H9 (cell line): ENCODE measurements at regions not wholly inside any gene's neighbourhood (a gene's known extent, or its start where the extent isn't known, plus 50 kb on each side); places are given as distances from the start of the nearest gene placed in this dataset.

Source experiments
- DNase-seq: peaks from one replicate; pipeline ENCODE4 v3.0.0-alpha.2; 2017
- H2AFZ ChIP-seq: one replicate; pipeline ENCODE4 v1.6.1; 2013; ENCODE audit warnings: mild to moderate bottlenecking, low read length, control low read depth, moderate library complexity
- H2AK5ac ChIP-seq: 2 replicates; pipeline ENCODE4 v1.6.1; 2013; ENCODE audit warnings: low read length, control low read depth, mixed read lengths; ENCODE audit not compliant: insufficient read length
- H2BK120ac ChIP-seq: one replicate; pipeline ENCODE4 v1.6.1; 2013; ENCODE audit warnings: low read depth, mild to moderate bottlenecking, low read length, control low read depth, inconsistent platforms; ENCODE audit not compliant: poor library complexity, severe bottlenecking
- H2BK12ac ChIP-seq: 2 replicates; pipeline ENCODE4 v1.6.1; 2013; ENCODE audit warnings: low read length, control low read depth, mixed read lengths, low read depth; ENCODE audit not compliant: insufficient read length
- H2BK15ac ChIP-seq: 2 replicates; pipeline ENCODE4 v1.6.1; 2013; ENCODE audit warnings: low read depth, low read length, control low read depth
- H2BK20ac ChIP-seq: one replicate; pipeline ENCODE4 v1.6.1; 2013; ENCODE audit warnings: low read depth, mild to moderate bottlenecking, low read length, control low read depth, inconsistent platforms; ENCODE audit not compliant: poor library complexity, severe bottlenecking
- H2BK5ac ChIP-seq: 2 replicates; pipeline ENCODE4 v1.6.1; 2013; ENCODE audit warnings: low read length, control low read depth, mixed read lengths; ENCODE audit not compliant: insufficient read length
- H3K14ac ChIP-seq: 2 replicates; pipeline ENCODE4 v1.6.1; 2013; ENCODE audit warnings: low read length, control low read depth; ENCODE audit not compliant: insufficient read depth
- H3K18ac ChIP-seq: 2 replicates; pipeline ENCODE4 v1.6.1; 2013; ENCODE audit warnings: low read depth, mild to moderate bottlenecking, mixed read lengths, low read length, control low read depth; ENCODE audit not compliant: insufficient read length
- H3K23ac ChIP-seq: 2 replicates; pipeline ENCODE4 v1.6.1; 2013; ENCODE audit warnings: low read length, control low read depth, mixed read lengths, low read depth; ENCODE audit not compliant: insufficient read length
- H3K23me2 ChIP-seq: 2 replicates; pipeline ENCODE4 v1.6.1; 2013; ENCODE audit warnings: low read depth, mild to moderate bottlenecking, mixed read lengths, low read length, control low read depth; ENCODE audit not compliant: insufficient read length, poor library complexity, severe bottlenecking
- H3K27ac ChIP-seq: 2 replicates; pipeline ENCODE4 v1.5.1; 2013; ENCODE audit warnings: low read length, control low read depth, mixed read lengths, low read depth; ENCODE audit not compliant: insufficient read length
- H3K27me3 ChIP-seq: 2 replicates; pipeline ENCODE4 v1.6.1; 2013; ENCODE audit warnings: low read length, control low read depth, inconsistent platforms; ENCODE audit not compliant: insufficient read depth
- H3K4ac ChIP-seq: 2 replicates; pipeline ENCODE4 v1.6.1; 2013; ENCODE audit warnings: low read depth, mild to moderate bottlenecking, control low read depth, inconsistent platforms, low read length, moderate library complexity
- H3K4me1 ChIP-seq: 2 replicates; pipeline ENCODE4 v1.6.1; 2013; ENCODE audit warnings: low read length, control low read depth, inconsistent platforms; ENCODE audit not compliant: insufficient read depth
- H3K4me2 ChIP-seq: 2 replicates; pipeline ENCODE4 v1.6.1; 2013; ENCODE audit warnings: low read length, control low read depth, mixed read lengths; ENCODE audit not compliant: insufficient read length, insufficient read depth
- H3K56ac ChIP-seq: 2 replicates; pipeline ENCODE4 v1.6.1; 2013; ENCODE audit warnings: low read depth, mild to moderate bottlenecking, mixed read lengths, low read length, control low read depth; ENCODE audit not compliant: insufficient read length
- H3K79me1 ChIP-seq: 2 replicates; pipeline ENCODE4 v1.6.1; 2013; ENCODE audit warnings: low read depth, mild to moderate bottlenecking, moderate library complexity, low read length, control low read depth, inconsistent platforms; ENCODE audit not compliant: insufficient read depth, poor library complexity, severe bottlenecking
- H3K79me2 ChIP-seq: 2 replicates; pipeline ENCODE4 v1.6.1; 2013; ENCODE audit warnings: low read length, control low read depth, inconsistent platforms; ENCODE audit not compliant: insufficient read depth
- H3K9ac ChIP-seq: 2 replicates; pipeline ENCODE4 v1.6.1; 2013; ENCODE audit warnings: low read length, control low read depth, mixed read lengths; ENCODE audit not compliant: insufficient read length; ENCODE audit errors: extremely low read depth
- H3K9me3 ChIP-seq: one replicate; pipeline ENCODE4 v1.6.1; 2013; ENCODE audit warnings: low read depth, low read length, inconsistent platforms; ENCODE audit not compliant: control insufficient read depth
- H3T11ph ChIP-seq: one replicate; pipeline ENCODE4 v1.6.1; 2013; ENCODE audit warnings: mild to moderate bottlenecking, low read length, control low read depth, inconsistent platforms
- H4K20me1 ChIP-seq: one replicate; pipeline ENCODE4 v1.6.1; 2013; ENCODE audit not compliant: control insufficient read depth, insufficient read length, insufficient read depth
- H4K5ac ChIP-seq: 2 replicates; pipeline ENCODE4 v1.6.1; 2013; ENCODE audit warnings: low read depth, mild to moderate bottlenecking, mixed read lengths, low read length, control low read depth; ENCODE audit not compliant: insufficient read length
- H4K8ac ChIP-seq: replicated peaks from 2 replicates; pipeline ENCODE4 v1.6.1; 2013; ENCODE audit warnings: low read length, control low read depth, mixed read lengths, low read depth; ENCODE audit not compliant: insufficient read length
- H4K91ac ChIP-seq: 2 replicates; pipeline ENCODE4 v1.6.1; 2013; ENCODE audit warnings: low read depth, mild to moderate bottlenecking, moderate library complexity, mixed read lengths, low read length, control low read depth; ENCODE audit not compliant: insufficient read length
- H3K27ac Mint-ChIP-seq, 3 experiments: 2 replicates in 2 of 3; 3 replicates in 1 of 3; pipeline ENCODE4 v1.8.0; 2020 to 2021; ENCODE audit warnings: mixed read lengths in 3 of 3, mild to moderate bottlenecking in 1 of 3, moderate library complexity in 1 of 3
- H3K27me3 Mint-ChIP-seq: 2 replicates; pipeline ENCODE4 v1.8.0; 2021; ENCODE audit warnings: low read depth, mild to moderate bottlenecking, moderate library complexity, mixed read lengths
- H3K36me3 Mint-ChIP-seq, 3 experiments: 2 replicates in 2 of 3; 3 replicates in 1 of 3; pipeline ENCODE4 v1.8.0; 2020 to 2021; ENCODE audit warnings: low read depth in 3 of 3, mixed read lengths in 3 of 3; ENCODE audit not compliant: insufficient read depth in 1 of 3
- H3K4me1 Mint-ChIP-seq, 2 experiments: 2 replicates each; pipeline ENCODE4 v1.8.0; 2020; ENCODE audit warnings: mixed read lengths in 2 of 2
- H3K4me3 Mint-ChIP-seq, 2 experiments: 2 replicates in 1 of 2; 3 replicates in 1 of 2; pipeline ENCODE4 v1.8.0; 2020 to 2021; ENCODE audit warnings: mild to moderate bottlenecking in 2 of 2, mixed read lengths in 2 of 2, moderate library complexity in 1 of 2
- H3K9me3 Mint-ChIP-seq, 2 experiments: 2 replicates in 1 of 2; 3 replicates in 1 of 2; pipeline ENCODE4 v1.8.0; 2020; ENCODE audit warnings: mild to moderate bottlenecking in 2 of 2, mixed read lengths in 2 of 2, moderate library complexity in 1 of 2
- WGBS: extraction: QIAGEN DNeasy Blood & Tissue Kit; methylation state at CpG from one replicate; pipeline ENCODE4 v1.1.7; 2013; ENCODE audit warnings: missing lambda C conversion rate, low lambda C conversion rate, mixed read lengths; ENCODE audit not compliant: insufficient read length; ENCODE audit errors: extremely low coverage; 5-methylcytosine and 5-hydroxymethylcytosine counted together
- TF ChIP-seq, protein P1 (sequence below): fragments of 200-600 bp; sonication (generic); conservative IDR thresholded peaks from 3 replicates; pipeline ENCODE4 v1.8.0; 2021; ENCODE audit warnings: antibody characterized with exemption, mild to moderate bottlenecking

- H3K9me3 Mint-ChIP-seq, result no peaks in the 10 kb centered on the region
- Histone ChIP-seq H3K4me2 (no peak overlapping the region), H3K18ac (no peak overlapping the region), H3K9ac (no peak overlapping the region), H3K23me2 (no peaks in the 10 kb centered on the region), H3K27ac (no peak overlapping the region), H3K79me1 (no peaks in the 10 kb centered on the region), H3K79me2 (no peaks in the 10 kb centered on the region), H3K56ac (no peak overlapping the region), H3K4me1 (no peaks in the 10 kb centered on the region), H3K9me3 (no peaks in the 10 kb centered on the region), H2BK120ac (no peak overlapping the region), H4K91ac (no peak overlapping the region), H4K8ac (no peak overlapping the region), H4K5ac (no peak overlapping the region), H3K4ac (no peak overlapping the region), H2BK12ac (no peak overlapping the region), H4K20me1 (no peaks in the 10 kb centered on the region), H2BK20ac (no peak overlapping the region), H3K14ac (no peak overlapping the region), H3T11ph (no peak overlapping the region), H2AFZ (no peak overlapping the region), H3K23ac (no peak overlapping the region), H3K27me3 (no peaks in the 10 kb centered on the region), H2BK5ac (no peak overlapping the region), H2BK15ac (no peak overlapping the region), H2AK5ac (no peak overlapping the region)
- no CpG with 5 or more reads among the region's 4 CpGs for WGBS
- H3K27ac Mint-ChIP-seq, result no peak overlapping the region; a peak in 1 of 7 replicates
- H3K27me3 Mint-ChIP-seq, result peaks cover 4% of the 10 kb centered on the region
- no peak overlapping the region for H3K4me3 Mint-ChIP-seq
- TF ChIP-seq, protein P1, sequence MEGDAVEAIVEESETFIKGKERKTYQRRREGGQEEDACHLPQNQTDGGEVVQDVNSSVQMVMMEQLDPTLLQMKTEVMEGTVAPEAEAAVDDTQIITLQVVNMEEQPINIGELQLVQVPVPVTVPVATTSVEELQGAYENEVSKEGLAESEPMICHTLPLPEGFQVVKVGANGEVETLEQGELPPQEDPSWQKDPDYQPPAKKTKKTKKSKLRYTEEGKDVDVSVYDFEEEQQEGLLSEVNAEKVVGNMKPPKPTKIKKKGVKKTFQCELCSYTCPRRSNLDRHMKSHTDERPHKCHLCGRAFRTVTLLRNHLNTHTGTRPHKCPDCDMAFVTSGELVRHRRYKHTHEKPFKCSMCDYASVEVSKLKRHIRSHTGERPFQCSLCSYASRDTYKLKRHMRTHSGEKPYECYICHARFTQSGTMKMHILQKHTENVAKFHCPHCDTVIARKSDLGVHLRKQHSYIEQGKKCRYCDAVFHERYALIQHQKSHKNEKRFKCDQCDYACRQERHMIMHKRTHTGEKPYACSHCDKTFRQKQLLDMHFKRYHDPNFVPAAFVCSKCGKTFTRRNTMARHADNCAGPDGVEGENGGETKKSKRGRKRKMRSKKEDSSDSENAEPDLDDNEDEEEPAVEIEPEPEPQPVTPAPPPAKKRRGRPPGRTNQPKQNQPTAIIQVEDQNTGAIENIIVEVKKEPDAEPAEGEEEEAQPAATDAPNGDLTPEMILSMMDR, result no peak
- no peak for DNase-seq
- peaks cover 10 to 15% of the 10 kb centered on the region in 2 experiments for H3K4me1 Mint-ChIP-seq
- H3K36me3 Mint-ChIP-seq, result no peaks in the 10 kb centered on the region
Measured at GRCh38 chr3:124119056-124119716, 127.3 kb upstream of the ROPN1 start.
